ENCODE measurements at regions not wholly inside any gene's neighbourhood (a gene's known extent, or its start where the extent isn't known, plus 50 kb on each side); places are given as distances from the start of the nearest gene placed in this dataset.

DNA sequence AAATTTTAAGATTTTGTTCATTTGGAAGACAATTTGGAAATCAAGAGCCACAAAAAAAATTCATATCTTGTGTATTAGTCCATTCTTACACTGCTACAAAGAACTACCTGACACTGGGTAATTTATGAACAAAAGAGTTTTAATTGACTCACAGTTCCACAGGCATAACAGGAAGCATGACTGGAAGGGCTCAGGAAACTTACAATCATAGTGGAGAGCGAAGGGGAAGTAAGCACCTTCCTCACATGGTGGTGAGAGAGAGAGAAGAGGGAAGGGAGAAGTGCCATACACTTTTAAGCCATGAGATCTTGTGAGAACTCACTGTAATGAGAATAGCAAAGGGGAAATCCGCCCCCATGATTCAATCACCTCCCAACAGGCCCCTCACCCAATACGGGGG, 274.4 kb downstream of the KCNN2 start:
- H3K36me3 ChIP-seq (ENCODE audit: control insufficient read depth in 1 of 2, insufficient read depth in 2 of 2, low read length in 1 of 2) = no peaks in the 10 kb centered on the region
- H3K27ac ChIP-seq (ENCODE audit: low read depth in 1 of 2, low read length in 2 of 2) = no peak overlapping the region
- no peak overlapping the region for H3K4me3 ChIP-seq (ENCODE audit: low read length in 2 of 2)
- H3K27me3 ChIP-seq (ENCODE audit: control insufficient read depth in 1 of 2, insufficient read depth in 2 of 2, low read length in 1 of 2) = no peaks in the 10 kb centered on the region
- DNase-seq = no peak
- no peak for ATAC-seq (ENCODE audit: low FRiP score)
- no peaks in the 10 kb centered on the region for H3K9me3 ChIP-seq (ENCODE audit: control insufficient read depth, low read length)
- 75 to 94% methylated on average over 3 of the region's 3 CpGs for WGBS, 2 donors
- intact Hi-C loops (cut with DNase I) = no loop called here
- no peaks in the 10 kb centered on the region for H3K4me1 ChIP-seq (ENCODE audit: control insufficient read depth in 1 of 2, insufficient read depth in 2 of 2, low read length in 2 of 2)

DNA sequence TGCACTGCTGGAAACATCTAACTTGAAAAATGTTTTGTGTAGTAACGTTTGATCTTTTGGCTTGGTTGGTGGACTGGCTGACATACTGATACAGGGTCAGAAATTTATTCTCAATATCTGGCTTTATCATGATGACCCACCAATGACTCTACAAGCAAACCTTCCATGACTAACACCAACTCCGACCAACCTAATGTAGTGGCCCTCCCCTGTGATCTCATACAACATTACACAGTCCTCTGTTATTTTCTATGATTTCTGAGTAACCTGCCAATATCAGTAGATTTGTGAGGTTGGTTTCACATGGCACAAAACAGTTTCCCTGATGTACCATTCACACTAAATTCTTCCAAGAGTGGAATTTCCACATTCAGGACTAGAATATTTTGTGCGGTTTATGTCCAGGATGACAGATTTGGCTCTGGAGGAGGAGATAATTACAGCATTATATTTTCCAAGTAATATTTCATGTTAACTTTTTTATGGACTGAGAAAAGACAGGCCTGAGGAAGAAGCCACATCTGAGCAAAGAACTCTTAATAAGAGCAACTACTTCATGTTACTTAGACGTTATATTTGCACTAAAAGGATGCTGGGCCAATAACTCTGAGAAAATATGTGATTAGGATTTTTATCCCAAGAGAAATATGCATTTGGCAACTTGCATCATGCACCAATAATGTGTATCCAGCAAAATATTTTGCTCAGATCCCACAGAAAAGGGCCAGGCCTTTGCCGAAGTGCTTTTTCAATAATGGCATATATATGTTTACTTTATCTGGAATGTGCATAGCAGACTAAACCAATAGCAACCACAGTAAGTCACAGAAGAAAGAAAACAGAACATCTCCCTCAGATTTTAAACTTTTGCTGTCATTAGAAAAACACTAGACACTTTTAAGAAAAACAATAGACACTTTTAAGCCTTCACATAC, 273.4 kb downstream of the KCNN2 start:
- H3K9me3 ChIP-seq (ENCODE audit: control insufficient read depth, low read length) = no peaks in the 10 kb centered on the region
- H3K4me3 ChIP-seq (ENCODE audit: low read length in 2 of 2) = no peak overlapping the region
- H3K27me3 ChIP-seq (ENCODE audit: control insufficient read depth in 1 of 2, insufficient read depth in 2 of 2, low read length in 1 of 2) = no peaks in the 10 kb centered on the region
- 16 to 18% methylated on average over 5 of the region's 5 CpGs for WGBS, 2 donors
- ATAC-seq (ENCODE audit: low FRiP score) (no peak), DNase-seq (no peak)
- no peaks in the 10 kb centered on the region for H3K4me1 ChIP-seq (ENCODE audit: control insufficient read depth in 1 of 2, insufficient read depth in 2 of 2, low read length in 2 of 2)
- no peaks in the 10 kb centered on the region for H3K36me3 ChIP-seq (ENCODE audit: control insufficient read depth in 1 of 2, insufficient read depth in 2 of 2, low read length in 1 of 2)
- H3K27ac ChIP-seq (ENCODE audit: low read depth in 1 of 2, low read length in 2 of 2) = no peak overlapping the region
- intact Hi-C loops (cut with DNase I) = no loop called here

DNA sequence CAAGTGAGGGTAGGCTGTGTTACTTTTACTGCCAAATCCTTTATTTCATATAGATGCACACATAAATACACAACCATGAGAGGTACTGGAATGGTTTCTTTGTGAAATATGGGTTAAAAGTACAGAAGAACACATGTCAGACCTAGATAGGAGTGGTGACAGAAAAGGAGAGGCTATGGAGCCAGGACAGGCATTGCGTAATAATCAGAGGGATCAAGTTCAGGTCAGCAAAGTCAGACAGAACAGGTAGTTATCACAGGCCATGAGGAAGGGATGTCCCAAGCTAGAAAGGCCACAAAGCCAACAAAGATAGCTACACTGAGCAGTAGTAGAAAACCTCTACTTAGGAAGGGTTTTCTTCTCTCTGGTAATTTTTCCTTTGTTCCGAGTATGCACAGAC, 272.6 kb downstream of the KCNN2 start:
- Histone ChIP-seq H3K4me1 (ENCODE audit: control insufficient read depth in 1 of 2, insufficient read depth in 2 of 2, low read length in 2 of 2) (no peaks in the 10 kb centered on the region), H3K36me3 (ENCODE audit: control insufficient read depth in 1 of 2, insufficient read depth in 2 of 2, low read length in 1 of 2) (no peaks in the 10 kb centered on the region), H3K4me3 (ENCODE audit: low read length in 2 of 2) (no peak overlapping the region), H3K27ac (ENCODE audit: low read depth in 1 of 2, low read length in 2 of 2) (no peak overlapping the region), H3K27me3 (ENCODE audit: control insufficient read depth in 1 of 2, insufficient read depth in 2 of 2, low read length in 1 of 2) (no peaks in the 10 kb centered on the region), H3K9me3 (ENCODE audit: control insufficient read depth, low read length) (no peaks in the 10 kb centered on the region)
- intact Hi-C loops (cut with DNase I) = no loop called here
- no peak for ATAC-seq (ENCODE audit: low FRiP score)
- 69 to 90% methylated on average over 2 of the region's 2 CpGs for WGBS, 2 donors
- DNase-seq = no peak

DNA sequence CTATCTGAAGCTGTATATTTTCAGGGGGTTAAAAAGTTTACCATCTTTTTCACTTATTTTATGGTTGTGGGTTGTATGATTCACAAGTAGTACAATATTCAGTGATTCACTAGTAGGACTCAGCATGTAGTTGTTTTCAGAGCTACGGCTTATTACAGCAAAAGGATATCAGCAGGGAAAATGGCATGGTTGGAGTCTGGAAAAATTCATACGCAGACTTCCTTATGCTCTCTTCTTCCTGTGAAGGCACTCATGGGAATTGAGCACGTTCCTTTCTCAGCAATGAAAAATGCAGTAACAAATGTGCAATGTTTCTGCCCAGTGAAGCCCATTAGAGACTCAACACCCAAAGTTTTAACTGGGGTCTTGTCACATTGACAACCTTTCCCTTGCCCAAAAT, 250.5 kb downstream of the KCNN2 start:
- Histone ChIP-seq H3K27ac (ENCODE audit: low read depth in 1 of 2, low read length in 2 of 2) (no peak overlapping the region), H3K4me3 (ENCODE audit: low read length in 2 of 2) (no peak overlapping the region), H3K27me3 (ENCODE audit: control insufficient read depth in 1 of 2, insufficient read depth in 2 of 2, low read length in 1 of 2) (no peaks in the 10 kb centered on the region), H3K4me1 (ENCODE audit: control insufficient read depth in 1 of 2, insufficient read depth in 2 of 2, low read length in 2 of 2) (no peaks in the 10 kb centered on the region), H3K9me3 (ENCODE audit: control insufficient read depth, low read length) (no peaks in the 10 kb centered on the region), H3K36me3 (ENCODE audit: control insufficient read depth in 1 of 2, insufficient read depth in 2 of 2, low read length in 1 of 2) (no peaks in the 10 kb centered on the region)
- 8 to 9% methylated on average over 3 of the region's 3 CpGs for WGBS, 2 donors
- DNase-seq (no peak), ATAC-seq (ENCODE audit: low FRiP score) (no peak)
- intact Hi-C loops (cut with DNase I) = no loop called here

DNA sequence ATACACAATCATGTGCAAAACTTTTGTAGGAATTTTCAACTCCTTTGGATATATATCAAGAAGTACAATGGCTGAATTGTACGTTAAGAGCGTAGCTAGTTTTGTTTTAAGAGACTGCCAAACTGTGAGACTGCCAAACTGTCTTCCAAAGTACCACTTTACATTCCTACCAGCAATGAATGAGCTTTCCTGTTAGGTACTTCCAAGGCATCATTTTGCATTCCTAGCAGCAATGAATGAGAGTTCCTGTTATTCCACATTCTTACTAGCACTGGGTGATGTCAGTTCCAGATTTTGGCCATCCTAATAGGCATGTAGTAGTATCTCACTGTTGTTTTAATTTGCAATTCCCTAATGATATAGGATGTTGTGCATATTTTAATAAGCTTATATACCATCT, 219.3 kb downstream of the KCNN2 start:
- no peaks in the 10 kb centered on the region for H3K36me3 ChIP-seq (ENCODE audit: control insufficient read depth in 1 of 2, insufficient read depth in 2 of 2, low read length in 1 of 2)
- DNase-seq (no peak), ATAC-seq (ENCODE audit: low FRiP score) (no peak)
- H3K9me3 ChIP-seq (ENCODE audit: control insufficient read depth, low read length) = no peaks in the 10 kb centered on the region
- no peak overlapping the region for H3K4me3 ChIP-seq (ENCODE audit: low read length in 2 of 2)
- H3K27me3 ChIP-seq (ENCODE audit: control insufficient read depth in 1 of 2, insufficient read depth in 2 of 2, low read length in 1 of 2) = no peaks in the 10 kb centered on the region
- WGBS, 2 donors = 11 to 33% methylated on average over 2 of the region's 2 CpGs
- no peaks in the 10 kb centered on the region for H3K4me1 ChIP-seq (ENCODE audit: control insufficient read depth in 1 of 2, insufficient read depth in 2 of 2, low read length in 2 of 2)
- intact Hi-C loops (cut with DNase I) = no loop called here
- no peak overlapping the region for H3K27ac ChIP-seq (ENCODE audit: low read depth in 1 of 2, low read length in 2 of 2)

DNA sequence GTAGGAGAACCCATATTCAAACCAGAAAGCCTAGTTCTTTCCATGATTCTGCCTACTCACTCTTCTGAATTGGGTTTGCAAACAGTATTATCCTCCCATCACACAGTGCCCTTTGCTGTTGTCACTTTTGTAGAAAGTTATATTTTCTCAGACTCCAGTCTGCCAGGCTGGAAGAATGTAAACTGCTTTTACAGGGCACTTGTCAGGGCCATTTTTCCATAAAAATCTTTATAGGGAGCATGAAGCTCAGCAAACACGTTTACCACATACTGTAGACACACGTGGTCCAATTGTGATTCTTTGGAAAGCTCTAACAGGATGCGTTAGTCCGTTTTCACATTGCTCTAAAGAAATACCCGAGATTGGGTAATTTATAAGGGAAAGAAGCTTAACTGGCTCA, 204.0 kb downstream of the KCNN2 start:
- WGBS, 2 donors = 75 to 81% methylated on average over 5 of the region's 5 CpGs
- Histone ChIP-seq H3K36me3 (ENCODE audit: control insufficient read depth in 1 of 2, insufficient read depth in 2 of 2, low read length in 1 of 2) (no peaks in the 10 kb centered on the region), H3K27ac (ENCODE audit: low read depth in 1 of 2, low read length in 2 of 2) (no peak overlapping the region), H3K27me3 (ENCODE audit: control insufficient read depth in 1 of 2, insufficient read depth in 2 of 2, low read length in 1 of 2) (no peaks in the 10 kb centered on the region), H3K4me3 (ENCODE audit: low read length in 2 of 2) (no peak overlapping the region), H3K4me1 (ENCODE audit: control insufficient read depth in 1 of 2, insufficient read depth in 2 of 2, low read length in 2 of 2) (no peaks in the 10 kb centered on the region), H3K9me3 (ENCODE audit: control insufficient read depth, low read length) (peaks cover 3% of the 10 kb centered on the region)
- DNase-seq (no peak), ATAC-seq (ENCODE audit: low FRiP score) (no peak)
- intact Hi-C loops (cut with DNase I) = no loop called here

DNA sequence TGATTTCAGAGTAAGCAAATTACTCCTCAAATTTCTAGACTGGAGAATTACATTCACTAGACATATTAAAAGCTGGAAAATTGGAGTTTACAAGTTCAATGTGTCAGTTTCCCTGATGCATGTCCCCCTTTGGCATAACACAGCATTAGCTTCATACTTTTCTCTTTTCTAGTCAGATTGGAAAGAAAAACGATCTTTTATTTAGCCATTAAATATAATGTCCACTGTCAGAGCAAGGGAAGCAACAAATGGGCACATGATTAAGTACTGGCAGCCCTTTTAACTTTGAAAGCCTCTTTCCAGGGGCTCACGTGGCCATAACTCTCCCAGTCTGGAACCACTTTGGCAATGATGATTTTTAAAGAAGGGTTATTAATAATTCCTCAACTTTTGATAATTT, 203.3 kb downstream of the KCNN2 start:
- H3K36me3 ChIP-seq (ENCODE audit: control insufficient read depth in 1 of 2, insufficient read depth in 2 of 2, low read length in 1 of 2) = no peaks in the 10 kb centered on the region
- H3K4me3 ChIP-seq (ENCODE audit: low read length in 2 of 2) = no peak overlapping the region
- 3 to 15% methylated on average over 2 of the region's 2 CpGs for WGBS, 2 donors
- H3K4me1 ChIP-seq (ENCODE audit: control insufficient read depth in 1 of 2, insufficient read depth in 2 of 2, low read length in 2 of 2) = no peaks in the 10 kb centered on the region
- H3K27ac ChIP-seq (ENCODE audit: low read depth in 1 of 2, low read length in 2 of 2) = no peak overlapping the region
- no peaks in the 10 kb centered on the region for H3K27me3 ChIP-seq (ENCODE audit: control insufficient read depth in 1 of 2, insufficient read depth in 2 of 2, low read length in 1 of 2)
- peaks cover 3% of the 10 kb centered on the region for H3K9me3 ChIP-seq (ENCODE audit: control insufficient read depth, low read length)
- intact Hi-C loops (cut with DNase I) = no loop called here
- DNase-seq = no peak
- no peak for ATAC-seq (ENCODE audit: low FRiP score)

DNA sequence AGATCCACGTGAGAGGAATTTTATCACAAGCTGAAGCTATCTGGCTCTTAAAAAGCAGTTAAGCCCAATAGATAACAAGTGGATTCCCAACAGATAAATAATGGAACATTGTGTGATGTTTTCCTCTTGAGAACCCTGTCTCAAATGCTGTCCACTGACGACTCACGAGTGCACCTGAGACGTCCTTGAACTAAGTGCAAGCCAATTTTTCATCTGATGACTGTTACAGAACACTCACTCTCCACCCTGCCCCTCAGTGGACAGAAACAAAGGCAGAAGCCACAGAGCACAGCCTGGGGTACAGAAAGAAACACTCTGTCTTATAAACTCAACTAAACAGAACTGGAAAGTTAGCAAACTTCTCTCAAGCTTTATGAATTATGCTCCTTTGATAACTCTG, 199.5 kb downstream of the KCNN2 start:
- no peak overlapping the region for H3K27ac ChIP-seq (ENCODE audit: low read depth in 1 of 2, low read length in 2 of 2)
- H3K36me3 ChIP-seq (ENCODE audit: control insufficient read depth in 1 of 2, insufficient read depth in 2 of 2, low read length in 1 of 2) = no peaks in the 10 kb centered on the region
- no peak overlapping the region for H3K4me3 ChIP-seq (ENCODE audit: low read length in 2 of 2)
- ATAC-seq (ENCODE audit: low FRiP score) (no peak), DNase-seq (no peak)
- H3K27me3 ChIP-seq (ENCODE audit: control insufficient read depth in 1 of 2, insufficient read depth in 2 of 2, low read length in 1 of 2) = no peaks in the 10 kb centered on the region
- no peaks in the 10 kb centered on the region for H3K4me1 ChIP-seq (ENCODE audit: control insufficient read depth in 1 of 2, insufficient read depth in 2 of 2, low read length in 2 of 2)
- intact Hi-C loops (cut with DNase I) = no loop called here
- H3K9me3 ChIP-seq (ENCODE audit: control insufficient read depth, low read length) = no peaks in the 10 kb centered on the region
- 53 to 63% methylated on average over 4 of the region's 4 CpGs for WGBS, 2 donors

Data from aorta (tissue), 5 donors.